Medulla oblongata (tissue), 1 donor: ENCODE measurements at regions not wholly inside any gene's neighbourhood (a gene's known extent, or its start where the extent isn't known, plus 50 kb on each side); places are given as distances from the start of the nearest gene placed in this dataset.
A peak's percentile ranks its signal among the peaks of the same experiment; 100 is the strongest.
"Not testable (repeated sequence)": the region's sequence is repeated elsewhere in the genome, so short reads cannot be mapped to it uniquely, and the experiment has no call there.

Source experiments
- DNase-seq: peaks from one replicate; pipeline ENCODE4 v3.0.0-alpha.2; 2015; ENCODE audit errors: extremely low spot score

DNA sequence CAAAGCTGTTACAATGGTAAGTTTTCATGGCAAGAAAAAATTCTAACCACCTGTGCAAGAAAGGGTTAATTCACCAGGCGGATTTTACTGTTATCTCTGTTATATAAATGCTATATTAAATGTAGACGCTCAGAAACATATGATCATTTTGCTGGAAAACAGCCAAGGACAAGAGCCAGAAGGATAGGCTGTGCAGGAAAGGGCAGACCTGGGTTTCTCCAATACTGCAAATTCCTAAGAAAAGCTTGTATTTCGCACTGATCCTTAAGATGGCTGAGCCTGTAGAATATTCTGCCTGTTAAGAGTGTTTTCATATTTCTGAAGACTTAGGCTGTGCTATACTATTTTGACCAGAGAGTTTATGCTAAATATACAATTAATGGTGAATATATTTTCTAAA, 564.1 kb upstream of the KCND2 start:
- DNase-seq = no peak

- DNase-seq = no peak
Measured at GRCh38 chr7:119711104-119711503, 561.9 kb upstream of the KCND2 start.

DNA sequence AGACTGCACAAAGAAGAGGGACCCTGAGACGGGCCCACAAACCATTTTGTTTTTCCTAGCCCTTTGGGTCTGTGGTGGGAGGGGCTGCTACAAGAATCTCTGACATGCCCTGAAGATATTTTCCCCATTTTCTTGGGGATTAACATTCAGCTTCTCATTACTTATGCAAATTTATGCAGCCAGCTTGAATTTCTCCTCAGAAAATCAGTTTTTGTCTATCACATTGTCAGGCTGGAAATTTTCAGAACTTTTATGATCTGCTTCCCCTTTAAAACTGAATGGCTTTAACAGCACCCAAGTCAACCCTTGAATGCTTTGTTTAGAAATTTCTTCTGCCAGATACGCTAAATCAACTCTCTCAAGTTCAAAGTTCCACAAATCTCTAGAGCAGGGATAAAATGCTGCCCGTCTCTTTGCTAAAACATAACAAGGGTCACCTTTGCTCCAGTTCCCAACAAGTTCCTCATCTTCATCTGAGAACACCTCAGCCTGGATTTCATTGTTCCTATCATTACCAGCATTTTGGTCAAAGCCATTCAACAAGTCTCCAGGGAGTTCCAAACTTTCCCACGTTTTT, 560.0 kb upstream of the KCND2 start:
- DNase-seq = no peak

GRCh38 chr7:119713606-119714005, 559.4 kb upstream of the KCND2 start:
- no peak for DNase-seq

- DNase-seq = no peak
Measured at GRCh38 chr7:119720541-119720940, 552.4 kb upstream of the KCND2 start.

DNA sequence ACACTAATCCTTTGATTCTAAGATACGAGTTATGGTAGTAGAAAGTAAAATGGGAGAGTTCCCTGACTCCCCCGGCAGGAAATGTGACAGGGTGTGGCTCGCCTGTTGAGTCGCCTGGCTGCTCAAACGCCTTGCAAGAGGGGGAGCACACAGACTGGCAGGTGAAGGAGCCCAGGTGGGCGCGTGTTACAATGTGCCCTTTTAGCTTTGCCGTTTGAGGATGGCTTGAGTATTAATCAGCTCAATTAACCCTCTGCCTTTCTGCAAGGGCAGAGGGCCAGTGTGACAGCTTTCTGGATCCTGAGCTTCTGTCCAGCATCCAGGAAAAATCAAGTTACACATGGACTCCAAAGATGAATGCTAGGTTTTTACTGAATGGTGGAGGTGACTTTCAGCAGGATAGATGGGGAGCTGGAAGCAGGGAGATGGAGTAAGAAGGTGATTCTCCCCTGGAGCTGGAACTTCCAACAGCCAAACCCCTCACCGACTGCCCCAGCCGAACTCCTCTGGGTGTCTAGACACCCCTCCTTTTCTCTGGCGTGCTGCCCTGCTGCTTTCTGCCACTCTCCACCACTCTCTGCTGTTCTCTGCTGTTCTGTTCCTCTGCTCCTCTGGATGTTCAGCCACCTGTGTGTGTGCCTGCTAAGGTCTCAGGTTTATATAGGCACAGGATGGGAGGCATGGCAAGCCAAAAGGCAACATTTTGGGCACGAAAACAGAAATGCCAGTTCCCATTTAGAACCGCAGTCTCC, 548.8 kb upstream of the KCND2 start:
- no peak for DNase-seq

DNA sequence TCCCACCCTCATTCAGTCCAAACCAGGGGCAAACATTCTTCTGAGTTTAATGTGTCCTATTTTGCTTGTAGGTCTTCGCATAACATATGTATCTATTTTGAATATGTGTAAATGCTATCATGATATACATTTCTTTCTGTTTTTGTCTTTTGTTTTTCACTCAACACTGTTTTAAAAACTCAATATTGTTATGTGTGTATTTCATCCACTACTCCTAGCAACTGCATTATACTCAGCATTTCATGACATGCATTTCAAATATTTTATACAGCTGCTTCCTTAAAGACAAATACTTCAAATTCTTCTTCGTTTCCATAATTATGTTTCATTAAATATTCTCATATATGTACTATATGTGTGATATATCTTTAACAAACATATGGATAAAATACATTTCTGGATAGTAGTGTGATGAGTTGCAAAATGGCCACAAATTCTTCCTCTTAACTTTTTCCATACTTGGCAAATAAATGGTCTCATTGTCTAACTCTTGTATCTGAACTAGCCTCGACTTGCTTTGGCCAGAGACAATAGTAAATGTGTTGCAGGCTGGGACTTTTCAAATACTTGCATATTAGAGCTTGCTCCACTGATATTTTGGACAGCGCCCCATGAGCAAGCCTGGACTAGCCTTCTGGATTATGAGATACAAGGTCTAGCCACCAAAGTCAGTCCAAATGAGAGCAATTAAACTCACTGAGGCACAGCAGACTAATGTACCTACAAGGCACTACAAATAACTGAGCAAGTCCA, 539.7 kb upstream of the KCND2 start:
- DNase-seq = no peak

GRCh38 chr7:119737390-119737789, 535.6 kb upstream of the KCND2 start:
- DNase-seq = no peak

DNA sequence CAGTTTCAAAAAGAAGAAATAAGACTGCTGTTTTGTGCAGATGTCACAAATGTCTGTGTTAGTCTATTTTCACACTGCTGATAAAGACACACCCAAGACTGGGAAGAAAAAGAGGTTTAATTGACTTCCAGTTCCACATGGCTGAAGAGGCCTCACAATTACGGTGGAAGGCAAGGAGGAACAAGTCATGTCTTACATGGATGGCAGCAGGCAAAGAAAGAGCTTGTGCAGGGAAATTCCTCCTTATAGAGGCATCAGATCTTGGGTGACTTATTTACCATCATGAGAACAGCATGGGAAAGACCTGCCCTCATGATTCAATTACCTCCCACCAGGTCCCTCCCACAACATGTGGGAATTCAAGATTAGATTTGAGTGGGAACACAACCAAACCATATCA, 527.7 kb upstream of the KCND2 start:
- not testable (repeated sequence) for DNase-seq

- DNase-seq = no peak
Measured at GRCh38 chr7:119748251-119748860, 524.6 kb upstream of the KCND2 start.

DNA sequence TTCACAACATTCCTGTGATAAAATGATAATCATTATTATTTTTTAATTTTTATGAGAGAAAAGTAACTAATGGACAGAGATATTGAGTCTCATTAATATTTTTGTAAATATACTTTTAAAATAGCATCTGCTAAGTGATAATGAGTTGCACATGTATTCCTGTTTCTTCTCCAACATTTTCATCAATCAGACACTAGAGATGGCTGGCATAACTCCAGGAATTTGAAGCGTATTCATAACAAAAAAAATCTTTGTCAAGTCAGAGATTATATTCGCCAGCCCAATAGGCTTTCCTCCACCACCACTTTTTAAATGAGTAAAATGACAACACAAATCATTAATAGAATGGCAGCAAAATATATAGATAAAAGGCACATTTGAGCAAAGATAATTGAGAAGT, 524.0 kb upstream of the KCND2 start:
- DNase-seq = no peak

- no peak for DNase-seq
Measured at GRCh38 chr7:119756687-119757086, 516.3 kb upstream of the KCND2 start.

GRCh38 chr7:119758254-119758653, 514.7 kb upstream of the KCND2 start:
- DNase-seq = no peak

GRCh38 chr7:119761776-119762175, 511.2 kb upstream of the KCND2 start:
- DNase-seq = no peak

GRCh38 chr7:119782286-119782685, 490.7 kb upstream of the KCND2 start:
- no peak for DNase-seq

DNA sequence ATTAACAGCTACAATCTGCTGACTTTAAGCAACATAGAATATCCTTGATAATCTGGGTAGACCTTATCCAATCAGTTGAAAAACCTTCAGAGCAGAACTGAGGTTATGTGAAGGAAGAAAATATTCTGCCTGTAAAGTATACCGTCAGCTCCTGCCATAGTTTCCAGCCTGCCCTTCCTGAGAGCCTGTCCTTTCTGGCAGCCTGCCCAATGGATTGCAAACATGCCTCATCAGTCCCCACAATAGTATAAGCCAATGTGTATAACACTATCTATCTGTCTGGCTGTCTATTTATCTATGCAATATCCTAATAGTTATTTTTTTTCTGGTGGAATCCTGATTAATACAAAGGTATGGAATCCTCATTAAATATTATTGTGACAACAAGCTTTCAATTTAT, 489.2 kb upstream of the KCND2 start:
- DNase-seq = no peak

DNA sequence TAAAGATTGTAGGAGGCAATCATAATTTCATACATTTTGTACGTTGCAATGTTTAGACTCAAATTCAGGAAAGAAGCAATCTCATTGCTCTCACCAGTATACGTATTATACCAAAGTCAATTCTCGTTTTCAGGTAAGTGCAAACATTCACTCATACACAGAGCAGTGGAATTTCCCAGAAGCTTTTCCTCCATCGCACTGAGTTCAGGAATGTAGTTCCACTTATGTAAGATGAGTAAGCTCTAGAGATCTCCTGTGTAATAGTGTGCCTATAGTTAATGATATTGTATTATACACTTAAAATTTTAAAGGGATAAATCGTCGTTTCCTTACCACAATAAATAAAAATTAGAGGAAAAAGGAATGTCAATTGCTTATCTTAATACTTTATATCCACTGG, 470.8 kb upstream of the KCND2 start:
- no peak for DNase-seq

GRCh38 chr7:119825091-119825655, 447.8 kb upstream of the KCND2 start:
- DNase-seq = peak; percentile 12

DNA sequence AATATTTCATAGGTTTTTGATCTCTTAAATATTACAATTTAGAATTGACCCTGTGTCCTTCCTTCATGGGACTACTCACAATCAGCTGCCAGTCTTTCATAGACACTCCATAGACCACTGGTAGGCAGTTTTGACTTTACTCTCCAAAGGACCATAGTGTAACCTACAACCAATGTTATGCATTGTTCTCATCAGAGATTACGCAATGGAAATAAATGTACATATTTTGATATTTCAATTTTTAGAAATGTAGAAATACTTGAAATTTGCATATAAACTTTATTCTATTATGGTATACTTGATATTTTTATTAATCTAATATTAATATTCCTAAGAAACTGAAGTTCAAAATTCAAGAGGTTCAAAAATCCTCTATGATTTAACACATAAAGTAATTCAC, 446.4 kb upstream of the KCND2 start:
- no peak for DNase-seq

GRCh38 chr7:119838444-119838843, 434.5 kb upstream of the KCND2 start:
- no peak for DNase-seq

DNA sequence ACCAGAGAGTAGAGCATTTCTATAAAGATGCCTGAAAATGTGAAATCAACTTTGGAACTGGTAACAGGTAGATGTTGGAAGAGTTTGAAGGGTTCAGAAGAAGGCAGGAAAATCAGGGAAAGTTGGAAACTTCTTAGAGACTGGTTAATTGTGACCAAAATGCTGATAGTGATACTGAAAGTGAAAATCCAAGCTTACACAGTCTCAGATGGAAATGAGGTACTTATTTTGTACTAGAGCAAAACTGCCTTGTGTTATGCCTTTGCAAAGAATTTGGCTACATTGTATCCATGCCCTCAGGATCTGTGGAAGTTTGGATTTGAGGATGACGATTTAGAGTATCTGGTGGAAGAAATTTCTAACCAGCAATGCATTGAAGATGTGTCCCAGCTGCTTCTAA, 430.6 kb upstream of the KCND2 start:
- no peak for DNase-seq

- no peak for DNase-seq
Measured at GRCh38 chr7:119842786-119843185, 430.2 kb upstream of the KCND2 start.
